ENCODE measurements at regions not wholly inside any gene's neighbourhood (a gene's known extent, or its start where the extent isn't known, plus 50 kb on each side); places are given as distances from the start of the nearest gene placed in this dataset.

- CTCF ChIA-PET = interaction anchor here (0.9 to 1.2 kb wide), 3 partner anchors 16 to 475 kb away, joined by 3 to 5 read pairs (median 3); no protein-coding TSS in a partner anchor
- POLR2A ChIA-PET = no interaction called here
- no peak for TF ChIP-seq CTCF (IDR thresholded peaks at IDR 0.05; ENCODE audit: control extremely low read depth, extremely low read depth, low read depth, missing control alignments)
Observed at GRCh38 chr5:170176916-170177315, 55.9 kb upstream of the C5orf58 start.

GRCh38 chr5:170178814-170179213 is 54.0 kb upstream of the C5orf58 start:
- DNase-seq (ENCODE audit: extremely low spot score) = no peak
- CTCF ChIA-PET = interaction anchor here (1.0 to 7.9 kb wide), 3 partner anchors 10 to 109 kb away, joined by 3 to 100 read pairs (median 3); no protein-coding TSS in a partner anchor
- POLR2A ChIA-PET = no interaction called here
- TF ChIP-seq CTCF (IDR thresholded peaks at IDR 0.05; ENCODE audit: control extremely low read depth, extremely low read depth, low read depth, missing control alignments) = no peak

More at GRCh38 chr5:170176916-170177315, 55.9 kb upstream of the C5orf58 start:
- no peak for DNase-seq (ENCODE audit: extremely low spot score)

GRCh38 chr5:170179626-170180025 is 53.2 kb upstream of the C5orf58 start:
- no peak for DNase-seq (ENCODE audit: extremely low spot score)
- CTCF ChIA-PET = interaction anchor here (1.0 to 7.9 kb wide), 3 partner anchors 9 to 109 kb away, joined by 3 to 100 read pairs (median 3); no protein-coding TSS in a partner anchor
- POLR2A ChIA-PET = no interaction called here

GRCh38 chr5:170181902-170182301 is 50.9 kb upstream of the C5orf58 start:
- DNase-seq (ENCODE audit: extremely low spot score) = no peak
- CTCF ChIA-PET = interaction anchor here (1.0 to 7.9 kb wide), 8 partner anchors 10 to 481 kb away, joined by 3 to 100 read pairs (median 5); no protein-coding TSS in a partner anchor
- TF ChIP-seq CTCF (IDR thresholded peaks at IDR 0.05; ENCODE audit: control extremely low read depth, extremely low read depth, low read depth, missing control alignments) = no peak
- POLR2A ChIA-PET = no interaction called here

More at GRCh38 chr5:170179626-170180025, 53.2 kb upstream of the C5orf58 start:
- TF ChIP-seq CTCF (IDR thresholded peaks at IDR 0.05; ENCODE audit: control extremely low read depth, extremely low read depth, low read depth, missing control alignments) = no peak

GRCh38 chr5:170182491-170182890 is 50.3 kb upstream of the C5orf58 start:
- DNase-seq (ENCODE audit: extremely low spot score) = no peak
- CTCF ChIA-PET = interaction anchor here (0.7 to 7.9 kb wide), 11 partner anchors 8 to 239 kb away, joined by 3 to 100 read pairs (median 4); no protein-coding TSS in a partner anchor
- TF ChIP-seq CTCF (IDR thresholded peaks at IDR 0.05; ENCODE audit: control extremely low read depth, extremely low read depth, low read depth, missing control alignments) = no peak
- POLR2A ChIA-PET = no interaction called here

Data from GM10248 (cell line).